HFFc6 (cell line): ENCODE measurements at regions not wholly inside any gene's neighbourhood (a gene's known extent, or its start where the extent isn't known, plus 50 kb on each side); places are given as distances from the start of the nearest gene placed in this dataset.
"Not testable (repeated sequence)": the region's sequence is repeated elsewhere in the genome, so short reads cannot be mapped to it uniquely, and the experiment has no call there.

ENCODE experiments used
- DNase-seq: peaks from one replicate; pipeline ENCODE4 v3.0.0-alpha.2; 2018
- H3K27ac Mint-ChIP-seq: 2 replicates; pipeline ENCODE4 v1.8.0; 2020; ENCODE audit warnings: mild to moderate bottlenecking, mixed read lengths
- H3K27me3 Mint-ChIP-seq: 2 replicates; pipeline ENCODE4 v1.8.0; 2021; ENCODE audit warnings: mild to moderate bottlenecking, moderate library complexity, mixed read lengths; ENCODE audit not compliant: insufficient read depth
- H3K36me3 Mint-ChIP-seq: 2 replicates; pipeline ENCODE4 v1.8.0; 2021; ENCODE audit warnings: low read depth, mixed read lengths
- H3K4me1 Mint-ChIP-seq: 2 replicates; pipeline ENCODE4 v1.8.0; 2020; ENCODE audit warnings: low read depth, mixed read lengths
- H3K4me3 Mint-ChIP-seq: 2 replicates; pipeline ENCODE4 v1.8.0; 2020; ENCODE audit warnings: mild to moderate bottlenecking, moderate library complexity, mixed read lengths
- H3K9me3 Mint-ChIP-seq: 2 replicates; pipeline ENCODE4 v1.8.0; 2020; ENCODE audit warnings: mild to moderate bottlenecking, mixed read lengths
- CTCF ChIP-seq: fragments of 200-600 bp; sonication (generic); IDR thresholded peaks from 2 replicates; pipeline ENCODE4 v1.5.0; 2021; ENCODE audit warnings: antibody characterized with exemption, mild to moderate bottlenecking

GRCh38 chr5:106072208-106072607 lies 1598.5 kb downstream of the EFNA5 start:
- Mint-ChIP-seq H3K4me3 (no peak overlapping the region), H3K27me3 (no peaks in the 10 kb centered on the region), H3K36me3 (no peaks in the 10 kb centered on the region), H3K27ac (no peak overlapping the region), H3K4me1 (no peaks in the 10 kb centered on the region), H3K9me3 (peaks cover 16% of the 10 kb centered on the region)
- no peak for DNase-seq
- TF ChIP-seq CTCF: no peak

- Mint-ChIP-seq H3K4me1 (no peaks in the 10 kb centered on the region), H3K27me3 (no peaks in the 10 kb centered on the region), H3K27ac (no peak overlapping the region), H3K4me3 (no peak overlapping the region), H3K9me3 (peaks cover 25% of the 10 kb centered on the region), H3K36me3 (no peaks in the 10 kb centered on the region)
- no peak for TF ChIP-seq CTCF
- no peak for DNase-seq
Observed at GRCh38 chr5:106047341-106047740, 1623.4 kb downstream of the EFNA5 start.

- H3K4me1 Mint-ChIP-seq, DNase-seq, H3K27me3 Mint-ChIP-seq, H3K4me3 Mint-ChIP-seq, H3K27ac Mint-ChIP-seq, H3K36me3 Mint-ChIP-seq: not testable (repeated sequence)
- H3K9me3 Mint-ChIP-seq: peaks cover 37% of the 10 kb centered on the region
Observed at GRCh38 chr5:106032069-106032468, 1638.7 kb downstream of the EFNA5 start.

- no peaks in the 10 kb centered on the region for H3K4me1 Mint-ChIP-seq
- DNase-seq: no peak
- H3K4me3 Mint-ChIP-seq: no peak overlapping the region
- peaks cover 33% of the 10 kb centered on the region for H3K9me3 Mint-ChIP-seq
- no peaks in the 10 kb centered on the region for H3K27me3 Mint-ChIP-seq
- no peak overlapping the region for H3K27ac Mint-ChIP-seq
- H3K36me3 Mint-ChIP-seq: no peaks in the 10 kb centered on the region
- TF ChIP-seq CTCF: no peak
Observed at GRCh38 chr5:106028314-106028713, 1642.4 kb downstream of the EFNA5 start.

GRCh38 chr5:106020894-106021293 lies 1649.8 kb downstream of the EFNA5 start:
- Mint-ChIP-seq H3K27me3 (no peaks in the 10 kb centered on the region), H3K9me3 (peaks cover 21% of the 10 kb centered on the region), H3K27ac (no peak overlapping the region), H3K4me3 (no peak overlapping the region), H3K36me3 (no peaks in the 10 kb centered on the region), H3K4me1 (no peaks in the 10 kb centered on the region)
- DNase-seq: no peak
- no peak for TF ChIP-seq CTCF

- DNase-seq: no peak
- Mint-ChIP-seq H3K36me3 (no peaks in the 10 kb centered on the region), H3K4me1 (no peaks in the 10 kb centered on the region), H3K27ac (no peak overlapping the region), H3K9me3 (peaks cover 18% of the 10 kb centered on the region), H3K4me3 (no peak overlapping the region), H3K27me3 (no peaks in the 10 kb centered on the region)
- no peak for TF ChIP-seq CTCF
Observed at GRCh38 chr5:106019261-106019660, 1651.5 kb downstream of the EFNA5 start.
